GM20000 (cell line): ENCODE measurements at regions not wholly inside any gene's neighbourhood (a gene's known extent, or its start where the extent isn't known, plus 50 kb on each side); places are given as distances from the start of the nearest gene placed in this dataset.

Source experiments
- DNase-seq: peaks from one replicate; pipeline ENCODE4 v3.0.0; 2012; ENCODE audit warnings: low spot score
- CTCF ChIP-seq: IDR thresholded peaks from 2 replicates; pipeline ENCODE4 v1.5.1; 2012; ENCODE audit warnings: mild to moderate bottlenecking, control low read depth; ENCODE audit errors: extremely low read depth, missing control alignments

GRCh38 chr13:106354961-106355360, 180.5 kb downstream of the EFNB2 start:
- DNase-seq, result no peak
- TF ChIP-seq CTCF, result no peak

- TF ChIP-seq CTCF, result no peak
- DNase-seq, result no peak
Measured at GRCh38 chr13:106352850-106353249, 182.6 kb downstream of the EFNB2 start.

GRCh38 chr13:106351251-106351650, 184.2 kb downstream of the EFNB2 start:
- no peak for DNase-seq
- no peak for TF ChIP-seq CTCF

- TF ChIP-seq CTCF, result no peak
- no peak for DNase-seq
Measured at GRCh38 chr13:106350208-106350607, 185.3 kb downstream of the EFNB2 start.

GRCh38 chr13:106349080-106349931, 186.2 kb downstream of the EFNB2 start:
- TF ChIP-seq CTCF, result no peak
- DNase-seq, result no peak

GRCh38 chr13:106348075-106348840, 187.2 kb downstream of the EFNB2 start:
- no peak for DNase-seq
- TF ChIP-seq CTCF, result no peak

GRCh38 chr13:106344342-106344741, 191.1 kb downstream of the EFNB2 start:
- no peak for DNase-seq
- no peak for TF ChIP-seq CTCF
